Ovary (tissue), 3 donors: ENCODE measurements at regions not wholly inside any gene's neighbourhood (a gene's known extent, or its start where the extent isn't known, plus 50 kb on each side); places are given as distances from the start of the nearest gene placed in this dataset.
"Not testable (repeated sequence)": the region's sequence is repeated elsewhere in the genome, so short reads cannot be mapped to it uniquely, and the experiment has no call there.

Experiments used
- POLR2A ChIP-seq: fragments of 450-650 bp; IDR thresholded peaks from one replicate; pipeline ENCODE4 v1.6.1; 2017; ENCODE audit warnings: antibody characterized with exemption, mild to moderate bottlenecking, moderate library complexity
- TF ChIP-seq, protein P1 (sequence below), 3 donors: fragments of 450-650 bp in 2 of 3; fragments of 200-600 bp in 1 of 3; IDR thresholded peaks; one replicate each; pipeline versions ENCODE4 v1.5.1 to v1.8.0; 2016 to 2022; ENCODE audit warnings: antibody characterized with exemption in 3 of 3, mild to moderate bottlenecking in 1 of 3
- donor health status: DM: no; HTN: no; CAD: no.

GRCh38 chr21:6556516-6556915 is 3964.9 kb upstream of the TPTE start:
- TF ChIP-seq, protein P1, sequence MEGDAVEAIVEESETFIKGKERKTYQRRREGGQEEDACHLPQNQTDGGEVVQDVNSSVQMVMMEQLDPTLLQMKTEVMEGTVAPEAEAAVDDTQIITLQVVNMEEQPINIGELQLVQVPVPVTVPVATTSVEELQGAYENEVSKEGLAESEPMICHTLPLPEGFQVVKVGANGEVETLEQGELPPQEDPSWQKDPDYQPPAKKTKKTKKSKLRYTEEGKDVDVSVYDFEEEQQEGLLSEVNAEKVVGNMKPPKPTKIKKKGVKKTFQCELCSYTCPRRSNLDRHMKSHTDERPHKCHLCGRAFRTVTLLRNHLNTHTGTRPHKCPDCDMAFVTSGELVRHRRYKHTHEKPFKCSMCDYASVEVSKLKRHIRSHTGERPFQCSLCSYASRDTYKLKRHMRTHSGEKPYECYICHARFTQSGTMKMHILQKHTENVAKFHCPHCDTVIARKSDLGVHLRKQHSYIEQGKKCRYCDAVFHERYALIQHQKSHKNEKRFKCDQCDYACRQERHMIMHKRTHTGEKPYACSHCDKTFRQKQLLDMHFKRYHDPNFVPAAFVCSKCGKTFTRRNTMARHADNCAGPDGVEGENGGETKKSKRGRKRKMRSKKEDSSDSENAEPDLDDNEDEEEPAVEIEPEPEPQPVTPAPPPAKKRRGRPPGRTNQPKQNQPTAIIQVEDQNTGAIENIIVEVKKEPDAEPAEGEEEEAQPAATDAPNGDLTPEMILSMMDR (IDR thresholded peaks at IDR 0.05) = not testable (repeated sequence)
- TF ChIP-seq POLR2A = not testable (repeated sequence)
